Pancreas (tissue), 10 donors: ENCODE measurements at regions not wholly inside any gene's neighbourhood (a gene's known extent, or its start where the extent isn't known, plus 50 kb on each side); places are given as distances from the start of the nearest gene placed in this dataset.

Experiments
- ATAC-seq, 4 donors: fragments of 200-7000 bp; cut with Tn5 transposase; one replicate each; pipeline versions ENCODE4 v1.8.0 to v1.9.1; 2020; ENCODE audit warnings: mild to moderate bottlenecking in 4 of 4, moderate library complexity in 4 of 4
- DNase-seq, 6 donors: peaks; one replicate each; pipeline ENCODE4 v3.0.0-alpha.2; 2020
- FAIRE-seq: peaks from 2 replicates; lab custom pipeline; 2012; peaks lifted over from hg19 to GRCh38; lab: Jason Lieb, UNC
- H3K27ac ChIP-seq, 4 donors: fragments of 200-600 bp; sonication (generic); 1 replicate in 3 of 4; 2 replicates in 1 of 4; pipeline versions ENCODE4 v1.5.0 to v1.8.0; 2020
- H3K27me3 ChIP-seq, 4 donors: fragments of 200-600 bp; one replicate each; pipeline ENCODE4 v1.8.0; 2021
- H3K36me3 ChIP-seq, 3 donors: fragments of 200-600 bp; sonication (generic) in 1 of 3; one replicate each; pipeline versions ENCODE4 v1.5.0 to v1.8.0; 2020 to 2021
- H3K4me1 ChIP-seq, 3 donors: fragments of 200-600 bp; one replicate each; pipeline ENCODE4 v1.8.0; 2021
- H3K4me3 ChIP-seq, 4 donors: fragments of 200-600 bp; sonication (generic) in 2 of 4; one replicate each; pipeline versions ENCODE4 v1.5.0 to v1.8.0; 2020 to 2021
- H3K9me3 ChIP-seq, 4 donors: fragments of 200-600 bp; one replicate each; pipeline ENCODE4 v1.8.0; 2021
- CTCF ChIP-seq, 4 donors: fragments of 200-600 bp; sonication (generic) in 3 of 4; IDR thresholded peaks; one replicate each; pipeline versions ENCODE4 v1.5.0 to v1.8.0; 2021; ENCODE audit warnings: antibody characterized with exemption in 4 of 4
- WGBS, 2 donors: extraction: QIAGEN DNeasy Blood & Tissue Kit; methylation state at CpG; one replicate each; pipeline ENCODE4 v1.1.7; 2013; 5-methylcytosine and 5-hydroxymethylcytosine counted together
- intact Hi-C, 3 donors: fragments of 100-400 bp; cut with DNase I; formaldehyde crosslinking; loops; one replicate each; pipeline versions ENCODE4 v1.11.1 to v1.14.2; 2022
- donor health status: healthy with polysubstance abuse.
- donor health status: DM: no; HTN: no; CAD: no; lungs with moderate emphysema.
- donor health status: DM: no; HTN: no; CAD: no.
- donor health status: control.
- donor health status: control.
- donor health status: Bipolar disorder and iron deficiency.
- donor health status: DM: yes; HTN: yes; CAD: no.
- donor health status: DM: no; HTN: no; CAD: no.
- donor health status: DM: no; HTN: no; CAD: no.
- donor health status: DM: yes; HTN: yes; CAD: no.

- no peak overlapping the region for H3K27ac ChIP-seq
- intact Hi-C loops, result no loop called here
- TF ChIP-seq CTCF (IDR thresholded peaks at IDR 0.05), result no peak
- WGBS, 2 donors, result 32 to 40% methylated on average over 2 of the region's 2 CpGs
- no peaks in the 10 kb centered on the region for H3K9me3 ChIP-seq
- ATAC-seq, result no peak
- no peaks in the 10 kb centered on the region for H3K36me3 ChIP-seq
- H3K27me3 ChIP-seq, result no peaks in the 10 kb centered on the region
- no peak for DNase-seq
- FAIRE-seq, result no peak
- no peak overlapping the region for H3K4me3 ChIP-seq
- no peaks in the 10 kb centered on the region for H3K4me1 ChIP-seq
Measured at GRCh38 chr11:37642296-37642695, 1044.3 kb upstream of the RAG2 start.

- no peak for TF ChIP-seq CTCF (IDR thresholded peaks at IDR 0.05)
- Histone ChIP-seq H3K4me1 (no peaks in the 10 kb centered on the region), H3K4me3 (no peak overlapping the region), H3K36me3 (no peaks in the 10 kb centered on the region), H3K27ac (no peak overlapping the region), H3K27me3 (no peaks in the 10 kb centered on the region), H3K9me3 (no peaks in the 10 kb centered on the region)
- intact Hi-C loops, result no loop called here
- ATAC-seq (no peak), FAIRE-seq (no peak), DNase-seq (no peak)
Measured at GRCh38 chr11:37632748-37633147, 1034.7 kb upstream of the RAG2 start.

- DNase-seq (no peak), FAIRE-seq (no peak), ATAC-seq (no peak)
- Histone ChIP-seq H3K4me1 (no peaks in the 10 kb centered on the region), H3K27me3 (no peaks in the 10 kb centered on the region), H3K9me3 (no peaks in the 10 kb centered on the region), H3K27ac (no peak overlapping the region), H3K36me3 (no peaks in the 10 kb centered on the region), H3K4me3 (no peak overlapping the region)
- TF ChIP-seq CTCF (IDR thresholded peaks at IDR 0.05), result no peak
- intact Hi-C loops, result no loop called here
- WGBS, 2 donors, result 61 to 79% methylated on average over 1 of the region's 1 CpG
Measured at GRCh38 chr11:37630866-37631265, 1032.8 kb upstream of the RAG2 start.

GRCh38 chr11:37623778-37624177, 1025.7 kb upstream of the RAG2 start:
- DNase-seq, result no peak
- H3K4me1 ChIP-seq, result no peaks in the 10 kb centered on the region
- ATAC-seq, result no peak
- no peak for FAIRE-seq
- no peak overlapping the region for H3K4me3 ChIP-seq
- no peaks in the 10 kb centered on the region for H3K36me3 ChIP-seq
- TF ChIP-seq CTCF (IDR thresholded peaks at IDR 0.05), result no peak
- H3K27me3 ChIP-seq, result no peaks in the 10 kb centered on the region
- 58 to 72% methylated on average over 3 of the region's 3 CpGs for WGBS, 2 donors
- no peak overlapping the region for H3K27ac ChIP-seq
- intact Hi-C loops, result no loop called here
- no peaks in the 10 kb centered on the region for H3K9me3 ChIP-seq

GRCh38 chr11:37621662-37622061, 1023.6 kb upstream of the RAG2 start:
- FAIRE-seq, result no peak

More at GRCh38 chr11:37621662-37622061, 1023.6 kb upstream of the RAG2 start:
- 39 to 67% methylated on average over 1 of the region's 1 CpG for WGBS, 2 donors
- Histone ChIP-seq H3K4me1 (no peaks in the 10 kb centered on the region), H3K9me3 (no peaks in the 10 kb centered on the region), H3K27ac (no peak overlapping the region), H3K36me3 (no peaks in the 10 kb centered on the region), H3K4me3 (no peak overlapping the region), H3K27me3 (no peaks in the 10 kb centered on the region)
- no peak for DNase-seq
- no peak for ATAC-seq
- intact Hi-C loops, result no loop called here
- TF ChIP-seq CTCF (IDR thresholded peaks at IDR 0.05), result no peak
